ENCODE measurements at regions not wholly inside any gene's neighbourhood (a gene's known extent, or its start where the extent isn't known, plus 50 kb on each side); places are given as distances from the start of the nearest gene placed in this dataset.

DNA sequence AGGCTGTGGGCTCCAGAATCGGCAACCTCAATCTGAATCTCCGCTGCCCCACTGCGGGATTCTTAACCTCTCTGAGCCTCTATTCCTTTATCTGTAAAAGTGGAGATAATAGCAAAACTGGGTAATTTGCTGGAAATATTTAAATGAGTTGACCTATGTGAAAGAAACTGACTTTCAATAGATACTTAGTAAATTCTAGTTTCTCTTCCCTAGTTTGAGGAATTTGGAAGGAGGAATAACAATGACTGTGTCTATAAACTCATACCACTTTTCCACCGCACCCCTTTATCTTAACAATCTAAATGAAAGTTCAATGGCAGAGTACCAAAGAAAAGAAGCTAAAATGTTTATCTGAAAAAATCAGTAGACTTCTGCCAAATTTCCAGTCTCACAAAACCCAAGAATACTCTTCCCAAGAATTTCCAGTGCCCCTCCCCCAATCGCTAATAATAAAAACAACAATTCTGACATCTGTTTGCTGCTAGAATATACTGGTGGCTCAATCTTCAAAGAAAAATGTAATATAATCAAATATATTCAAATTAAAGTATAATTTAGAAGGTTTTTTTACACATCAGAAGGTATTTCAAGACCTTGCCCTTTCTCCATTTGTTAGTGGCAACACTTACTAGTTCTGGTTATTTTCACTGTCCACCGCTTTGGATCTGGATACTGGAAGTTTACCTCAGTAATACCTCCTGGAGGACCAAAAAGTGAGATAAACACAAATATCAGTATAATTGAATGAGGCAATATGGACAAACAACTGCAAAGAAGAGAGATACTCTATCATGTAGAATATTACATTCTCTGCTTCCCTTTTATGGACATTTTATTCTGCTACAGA lies 171.2 kb downstream of the LTN1 start:
- TF ChIP-seq, protein P1, sequence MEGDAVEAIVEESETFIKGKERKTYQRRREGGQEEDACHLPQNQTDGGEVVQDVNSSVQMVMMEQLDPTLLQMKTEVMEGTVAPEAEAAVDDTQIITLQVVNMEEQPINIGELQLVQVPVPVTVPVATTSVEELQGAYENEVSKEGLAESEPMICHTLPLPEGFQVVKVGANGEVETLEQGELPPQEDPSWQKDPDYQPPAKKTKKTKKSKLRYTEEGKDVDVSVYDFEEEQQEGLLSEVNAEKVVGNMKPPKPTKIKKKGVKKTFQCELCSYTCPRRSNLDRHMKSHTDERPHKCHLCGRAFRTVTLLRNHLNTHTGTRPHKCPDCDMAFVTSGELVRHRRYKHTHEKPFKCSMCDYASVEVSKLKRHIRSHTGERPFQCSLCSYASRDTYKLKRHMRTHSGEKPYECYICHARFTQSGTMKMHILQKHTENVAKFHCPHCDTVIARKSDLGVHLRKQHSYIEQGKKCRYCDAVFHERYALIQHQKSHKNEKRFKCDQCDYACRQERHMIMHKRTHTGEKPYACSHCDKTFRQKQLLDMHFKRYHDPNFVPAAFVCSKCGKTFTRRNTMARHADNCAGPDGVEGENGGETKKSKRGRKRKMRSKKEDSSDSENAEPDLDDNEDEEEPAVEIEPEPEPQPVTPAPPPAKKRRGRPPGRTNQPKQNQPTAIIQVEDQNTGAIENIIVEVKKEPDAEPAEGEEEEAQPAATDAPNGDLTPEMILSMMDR (conservative IDR thresholded peaks at IDR 0.05; ENCODE audit: low read length) = no peak
- TF ChIP-seq EZH2phosphoT487 (IDR thresholded peaks at IDR 0.05; ENCODE audit: borderline replicate concordance) = no peak

All from Loucy (cell line).